ENCODE measurements at regions not wholly inside any gene's neighbourhood (a gene's known extent, or its start where the extent isn't known, plus 50 kb on each side); places are given as distances from the start of the nearest gene placed in this dataset.

GRCh38 chr6:147054158-147054557 lies 150.1 kb upstream of the STXBP5 start:
- intact Hi-C loops (cut with DNase I), result loop anchor here in 1 of 2 donors (5.0 kb wide), 1 partner anchor 1027 kb away; the partner anchor contains the start of gene GRM1
- no peak for DNase-seq (ENCODE audit: low spot score)

- intact Hi-C loops (cut with DNase I), result loop anchor here in 1 of 2 donors (5.0 kb wide), 1 partner anchor 1028 kb away; the partner anchor contains the start of gene GRM1
- no peak for DNase-seq (ENCODE audit: low spot score)
Observed at GRCh38 chr6:147054871-147055270, 149.3 kb upstream of the STXBP5 start.

DNA sequence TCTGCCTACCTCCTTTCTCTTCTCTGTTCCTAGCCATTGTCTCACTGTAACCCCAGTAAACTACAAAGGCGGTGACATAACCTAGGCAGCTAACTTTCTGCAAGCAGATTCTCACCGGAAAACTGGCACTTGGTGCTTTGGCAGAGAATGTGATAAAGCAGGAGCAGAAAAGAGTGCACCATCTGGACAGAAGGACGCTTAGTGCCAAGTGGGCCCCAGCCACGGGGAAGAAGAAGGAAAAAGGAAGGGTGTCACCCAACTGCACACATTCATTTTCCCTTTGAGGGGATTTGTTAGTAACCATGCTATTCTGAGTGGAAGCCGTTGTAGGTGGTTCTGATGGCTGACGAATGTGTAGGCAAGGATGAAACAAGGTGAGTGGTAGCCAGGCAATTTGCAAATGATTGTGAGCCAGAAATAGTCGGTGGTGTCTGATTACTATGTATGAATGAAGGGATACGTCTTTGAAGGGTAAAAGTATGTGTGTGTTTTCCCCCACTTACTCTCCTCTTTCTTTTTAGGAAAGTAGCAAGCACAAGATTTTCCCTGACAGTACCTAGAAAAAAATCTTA lies 148.3 kb upstream of the STXBP5 start:
- intact Hi-C loops (cut with DNase I), result no loop called here
- DNase-seq (ENCODE audit: low spot score), result no peak

DNA sequence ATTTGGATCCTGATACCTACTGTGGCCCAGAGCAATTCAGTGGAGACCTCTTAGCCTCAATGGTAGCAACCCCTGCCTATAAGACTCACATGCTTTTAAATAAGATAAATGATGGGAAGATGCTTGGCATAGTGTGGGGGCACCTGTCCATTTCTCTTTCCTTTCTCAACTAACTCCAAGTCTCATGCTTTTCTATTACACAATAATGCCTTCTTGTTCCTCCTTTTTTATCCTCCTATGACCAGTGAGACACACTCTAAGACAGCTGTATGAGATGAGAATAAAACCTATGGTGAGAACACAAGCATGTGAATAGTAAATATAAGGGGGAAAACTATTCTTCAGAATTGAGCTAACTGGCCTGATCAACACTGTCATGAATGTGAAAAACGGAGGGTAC lies 147.0 kb upstream of the STXBP5 start:
- intact Hi-C loops (cut with DNase I), result no loop called here

GRCh38 chr6:147057705-147058342 lies 146.4 kb upstream of the STXBP5 start:
- intact Hi-C loops (cut with DNase I), result no loop called here
- DNase-seq (ENCODE audit: low spot score), result no peak

More for the DNA sequence above, 147.0 kb upstream of the STXBP5 start:
- no peak for DNase-seq (ENCODE audit: low spot score)

DNA sequence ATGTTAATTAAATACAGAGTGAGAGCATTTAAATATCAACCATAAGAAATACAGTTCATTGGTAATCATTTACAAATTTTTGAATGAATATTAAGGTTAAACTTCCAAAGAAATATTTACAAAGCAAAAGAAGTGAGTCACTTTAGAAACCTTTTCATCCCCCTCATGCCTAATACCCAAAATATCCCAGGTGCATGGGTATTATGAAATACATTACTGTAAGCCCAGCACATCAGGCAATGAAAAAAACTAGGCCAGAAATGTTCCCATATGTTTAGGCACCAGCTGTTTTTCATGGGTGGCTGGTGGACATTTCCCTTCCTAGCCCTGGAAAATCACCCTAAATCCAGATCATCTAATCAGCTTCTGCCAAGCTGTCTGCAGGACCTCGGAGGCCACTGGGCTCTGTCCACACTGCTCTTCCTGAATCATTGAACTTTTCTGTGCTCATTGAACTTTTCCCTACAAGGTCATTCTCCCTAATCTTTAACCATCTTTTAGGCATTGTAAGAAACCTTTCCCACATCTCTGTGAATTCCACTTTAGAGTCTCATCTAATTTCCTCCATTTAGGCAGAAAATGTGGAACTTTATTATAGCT lies 145.3 kb upstream of the STXBP5 start:
- intact Hi-C loops (cut with DNase I), result no loop called here

GRCh38 chr6:147060636-147061035 lies 143.6 kb upstream of the STXBP5 start:
- intact Hi-C loops (cut with DNase I), result no loop called here
- DNase-seq (ENCODE audit: low spot score), result no peak

More for the DNA sequence above, 145.3 kb upstream of the STXBP5 start:
- DNase-seq (ENCODE audit: low spot score), result no peak

GRCh38 chr6:147061252-147061651 lies 143.0 kb upstream of the STXBP5 start:
- DNase-seq (ENCODE audit: low spot score), result no peak
- intact Hi-C loops (cut with DNase I), result no loop called here

DNA sequence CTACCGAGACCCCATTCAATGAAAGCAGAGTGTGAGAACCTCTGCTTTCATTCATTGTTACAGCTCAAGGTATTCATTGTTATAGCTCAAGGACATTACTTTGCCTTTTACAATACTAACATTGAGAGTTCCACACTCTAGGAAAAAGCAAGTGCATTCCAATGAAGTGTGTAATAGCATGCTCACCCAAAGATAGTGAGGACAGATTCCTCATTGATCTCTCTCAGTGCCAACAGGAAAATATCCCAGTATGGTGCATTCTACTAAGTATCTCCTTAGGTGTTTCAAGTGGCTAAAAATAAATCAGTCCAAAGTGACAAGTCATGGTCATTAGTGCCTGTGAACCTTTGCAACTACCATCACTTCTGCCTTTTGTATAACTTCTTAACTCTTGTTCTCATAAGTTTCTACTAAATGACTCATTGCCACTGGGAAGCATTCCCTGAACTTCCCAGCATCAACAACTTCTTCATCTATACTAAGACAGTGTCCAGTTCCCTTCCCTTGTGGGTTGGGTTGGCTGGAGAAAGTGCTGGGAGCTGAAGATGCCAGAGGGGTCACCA lies 140.7 kb upstream of the STXBP5 start:
- intact Hi-C loops (cut with DNase I), result no loop called here

GRCh38 chr6:147065786-147066185 lies 138.4 kb upstream of the STXBP5 start:
- DNase-seq (ENCODE audit: low spot score), result no peak
- intact Hi-C loops (cut with DNase I), result no loop called here

More for the DNA sequence above, 140.7 kb upstream of the STXBP5 start:
- no peak for DNase-seq (ENCODE audit: low spot score)

DNA sequence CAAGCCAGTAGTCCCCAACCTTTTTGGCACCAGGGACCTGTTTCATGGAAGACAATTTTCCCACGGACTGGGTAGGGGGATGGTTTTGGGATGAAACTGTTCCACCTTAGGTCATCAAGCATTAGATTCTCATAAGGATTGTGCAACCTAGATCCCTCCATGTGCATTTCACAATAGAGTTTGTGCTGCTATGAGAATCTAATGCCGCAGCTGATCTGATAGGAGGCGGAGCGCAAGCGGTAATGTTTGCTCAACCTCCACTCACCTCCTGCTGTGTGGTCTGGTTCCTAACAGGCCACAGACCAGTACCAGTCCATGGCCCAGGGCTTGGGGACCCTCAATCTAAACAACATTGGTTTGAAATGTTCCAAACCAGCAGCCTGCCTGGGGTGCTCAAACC lies 137.0 kb upstream of the STXBP5 start:
- no peak for DNase-seq (ENCODE audit: low spot score)
- intact Hi-C loops (cut with DNase I), result no loop called here

- no peak for DNase-seq (ENCODE audit: low spot score)
- intact Hi-C loops (cut with DNase I), result no loop called here
Observed at GRCh38 chr6:147071776-147072175, 132.4 kb upstream of the STXBP5 start.

- intact Hi-C loops (cut with DNase I), result no loop called here
- no peak for DNase-seq (ENCODE audit: low spot score)
Observed at GRCh38 chr6:147075381-147075780, 128.8 kb upstream of the STXBP5 start.

DNA sequence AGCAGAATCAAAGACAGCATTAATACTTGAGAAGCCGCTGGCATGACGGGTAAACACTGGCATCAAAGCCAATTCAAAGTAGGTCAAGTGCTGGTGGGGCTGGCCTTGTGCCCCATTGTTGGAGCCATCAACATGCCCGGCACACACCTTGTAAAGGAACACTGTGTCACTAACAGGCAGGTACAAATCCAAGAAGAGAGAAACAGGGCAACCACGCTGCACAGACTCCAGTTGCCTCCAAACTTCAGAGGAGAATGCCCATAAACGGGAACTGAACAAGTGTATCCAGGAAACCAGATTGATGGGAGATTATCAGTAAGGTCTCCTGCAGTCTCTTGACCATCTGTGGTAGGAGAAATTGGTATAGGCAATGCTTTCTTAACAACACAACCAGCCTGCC lies 127.0 kb upstream of the STXBP5 start:
- no peak for DNase-seq (ENCODE audit: low spot score)
- intact Hi-C loops (cut with DNase I), result no loop called here

DNA sequence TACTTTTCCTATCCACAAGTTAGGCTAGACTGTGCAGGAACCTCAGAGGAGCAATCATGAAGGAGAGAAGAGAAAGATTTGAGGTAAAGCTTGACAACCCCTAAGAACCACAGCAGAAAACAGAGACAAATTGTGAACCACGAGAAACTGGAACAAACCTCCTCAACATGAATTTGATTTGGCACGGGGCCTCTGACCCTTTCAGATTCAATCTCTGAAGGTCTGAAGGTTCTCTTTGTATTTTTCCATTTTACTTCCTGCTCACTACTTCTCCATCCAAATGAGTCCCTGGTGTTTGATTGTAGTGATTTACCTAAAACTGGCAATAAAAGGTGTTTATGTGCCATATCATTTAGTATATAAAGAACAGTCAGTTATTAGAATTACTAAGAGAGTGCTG lies 126.1 kb upstream of the STXBP5 start:
- intact Hi-C loops (cut with DNase I), result no loop called here
- no peak for DNase-seq (ENCODE audit: low spot score)

DNA sequence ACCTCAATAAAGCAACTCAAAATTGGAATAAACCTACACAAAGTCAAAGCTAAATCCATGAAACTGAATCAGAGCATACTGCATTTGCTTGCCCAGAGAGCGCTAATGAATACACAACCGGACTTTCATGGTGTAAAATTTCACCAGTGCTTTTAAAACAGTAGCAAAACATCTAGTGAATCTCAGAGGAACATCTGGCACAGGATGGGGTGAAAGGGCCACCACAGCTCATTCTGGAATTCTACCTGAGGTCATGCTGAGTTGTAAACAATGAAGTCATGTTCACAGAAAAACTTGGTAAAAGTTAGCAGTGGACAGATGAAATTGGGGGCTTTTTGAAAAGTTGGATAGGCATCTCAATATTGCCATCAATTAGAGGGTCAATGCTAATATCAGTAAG lies 125.6 kb upstream of the STXBP5 start:
- intact Hi-C loops (cut with DNase I), result no loop called here
- DNase-seq (ENCODE audit: low spot score), result no peak

- no peak for DNase-seq (ENCODE audit: low spot score)
- intact Hi-C loops (cut with DNase I), result no loop called here
Observed at GRCh38 chr6:147080225-147080624, 124.0 kb upstream of the STXBP5 start.

DNA sequence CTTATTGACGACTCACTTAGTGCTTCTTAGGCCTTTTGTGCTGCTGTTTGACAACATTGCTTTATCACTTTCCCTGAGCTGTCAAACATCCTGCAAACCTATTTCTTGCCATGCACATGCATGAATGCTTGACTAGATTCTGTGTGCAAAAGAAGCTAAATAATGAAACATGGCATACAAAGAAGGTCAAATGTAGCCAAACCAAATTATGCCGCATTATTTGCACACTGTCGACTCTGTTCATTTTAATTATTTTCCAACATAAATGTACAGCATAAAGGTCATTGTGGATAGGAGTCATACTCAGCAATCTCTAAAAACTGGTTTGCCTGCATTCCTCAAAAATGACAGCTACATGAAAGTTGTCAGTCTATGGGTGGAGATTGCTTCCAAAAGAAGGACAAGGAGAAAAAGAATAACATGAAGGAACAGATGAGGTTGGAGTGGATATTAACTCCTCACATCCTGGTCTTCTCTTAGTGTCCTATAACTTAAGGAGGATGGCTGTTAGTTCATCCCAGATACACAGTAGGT lies 123.1 kb upstream of the STXBP5 start:
- no peak for DNase-seq (ENCODE audit: low spot score)
- intact Hi-C loops (cut with DNase I), result no loop called here

- intact Hi-C loops (cut with DNase I), result no loop called here
- DNase-seq (ENCODE audit: low spot score), result no peak
Observed at GRCh38 chr6:147087641-147088040, 116.6 kb upstream of the STXBP5 start.

GRCh38 chr6:147088861-147089260 lies 115.4 kb upstream of the STXBP5 start:
- intact Hi-C loops (cut with DNase I), result no loop called here

More at GRCh38 chr6:147088861-147089260, 115.4 kb upstream of the STXBP5 start:
- no peak for DNase-seq (ENCODE audit: low spot score)
